Panc1 (cell line): ENCODE measurements at regions not wholly inside any gene's neighbourhood (a gene's known extent, or its start where the extent isn't known, plus 50 kb on each side); places are given as distances from the start of the nearest gene placed in this dataset.

ENCODE experiments used
- ATAC-seq: fragments of 200-7000 bp; cut with Tn5 transposase; 2 replicates; pipeline ENCODE4 v1.9.1; 2020; ENCODE audit warnings: mild to moderate bottlenecking, moderate library complexity
- BruUV-seq: library from RNA; stranded (reverse); fragments of 400-500 nt; replicated peaks from 2 replicates; lab custom pipeline; 2021; lab: Mats Ljungman, UMichigan
- CTCF ChIA-PET: fragments of 300-600 bp; sonication (Branson Sonifier 250); formaldehyde crosslinking; loops from one replicate; lab custom pipeline; 2022; ENCODE audit warnings: antibody characterized with exemption; lab: Charles Lee
- POLR2A ChIA-PET: fragments of 300-600 bp; sonication (Branson Sonifier 250); formaldehyde crosslinking; loops from one replicate; lab custom pipeline; 2022; ENCODE audit warnings: antibody characterized with exemption; lab: Charles Lee
- DNase-seq: peaks from one replicate; pipeline ENCODE4 v3.0.0-alpha.2; 2010; ENCODE audit warnings: low read depth, low spot score
- H3K27ac ChIP-seq: 2 replicates; pipeline ENCODE4 v1.5.1; 2011; ENCODE audit warnings: mild to moderate bottlenecking, low read length, inconsistent platforms
- H3K27me3 ChIP-seq: fragments of 200-500 bp; sonication (Bioruptor generic); 2 replicates; pipeline ENCODE4 v1.6.0; 2014; ENCODE audit warnings: low read length, inconsistent platforms; ENCODE audit not compliant: control insufficient read depth, insufficient read depth
- H3K36me3 ChIP-seq: fragments of 200-500 bp; sonication (Bioruptor generic); 2 replicates; pipeline ENCODE4 v1.5.1; 2014; ENCODE audit warnings: inconsistent platforms, mild to moderate bottlenecking, low read length, moderate library complexity; ENCODE audit not compliant: control insufficient read depth, insufficient read depth
- H3K4me1 ChIP-seq: 2 replicates; pipeline ENCODE4 v1.5.1; 2011; ENCODE audit warnings: inconsistent platforms, mild to moderate bottlenecking, low read length, moderate library complexity; ENCODE audit not compliant: control insufficient read depth, insufficient read depth
- H3K4me3 ChIP-seq, 2 experiments: 2 replicates each; pipeline ENCODE4 v1.5.1; 2011 to 2012; ENCODE audit warnings: low read depth in 2 of 2, low read length in 2 of 2, mild to moderate bottlenecking in 2 of 2, inconsistent platforms in 1 of 2, moderate library complexity in 1 of 2
- H3K9me3 ChIP-seq: fragments of 200-500 bp; sonication (Bioruptor generic); 2 replicates; pipeline ENCODE4 v1.5.1; 2014; ENCODE audit warnings: low read depth, mild to moderate bottlenecking, inconsistent platforms, low read length, moderate library complexity; ENCODE audit not compliant: control insufficient read depth, insufficient read depth
- CTCF ChIP-seq: fragments of 450-650 bp; IDR thresholded peaks from 2 replicates; pipeline ENCODE4 v1.5.1; 2017; ENCODE audit warnings: mild to moderate bottlenecking
- POLR2AphosphoS5 ChIP-seq: IDR thresholded peaks from 2 replicates; pipeline ENCODE4 v1.6.1; 2012; ENCODE audit warnings: mild to moderate bottlenecking, low read depth, low read length, moderate library complexity
- REST ChIP-seq, 2 experiments: IDR thresholded peaks; 2 replicates each; pipeline ENCODE4 v1.6.1; 2011 to 2012; ENCODE audit warnings: low read depth in 2 of 2, control low read depth in 1 of 2, low read length in 1 of 2, mild to moderate bottlenecking in 1 of 2, moderate library complexity in 1 of 2; ENCODE audit not compliant: insufficient read depth in 1 of 2
- SIN3A ChIP-seq: IDR thresholded peaks from 2 replicates; pipeline ENCODE4 v1.6.1; 2012; ENCODE audit warnings: low read depth, mild to moderate bottlenecking, low read length, moderate library complexity, borderline replicate concordance; ENCODE audit not compliant: insufficient read depth
- TCF7L2 ChIP-seq: IDR thresholded peaks from 2 replicates; pipeline ENCODE4 v1.6.1; 2011; ENCODE audit warnings: mild to moderate bottlenecking, low read depth, low read length, inconsistent platforms
- in situ Hi-C: cut with HindIII; loops from 2 replicates; pipeline ENCODE4 v1.10.0; 2016; ENCODE audit warnings: low sequenced_read_pairs, low pct_unique_long_range_greater_than_20kb
- intact Hi-C: fragments of 100-400 bp; cut with micrococcal nuclease; formaldehyde crosslinking; loops from one replicate; pipeline ENCODE4 v1.10.0; 2022; ENCODE audit not compliant: unreplicated experiment

GRCh38 chr3:177932346-177932745, 603.9 kb upstream of the KCNMB2 start:
- POLR2A ChIA-PET, result no interaction called here

GRCh38 chr3:177932750-177933660, 603.2 kb upstream of the KCNMB2 start:
- intact Hi-C loops, result no loop called here
- no peaks in the 10 kb centered on the region for H3K36me3 ChIP-seq
- peak overlapping the region; percentile 44; the same call in 1 of the 2 replicates for H3K27ac ChIP-seq
- H3K4me1 ChIP-seq, result no peaks in the 10 kb centered on the region; the same call in 1 of the 2 replicates
- no TSS peak for BruUV-seq
- ChIA-PET CTCF (no interaction called here), POLR2A (no interaction called here)
- in situ Hi-C loops, result no loop called here
- H3K27me3 ChIP-seq, result no peaks in the 10 kb centered on the region
- H3K4me3 ChIP-seq, result no peak overlapping the region
- H3K9me3 ChIP-seq, result no peaks in the 10 kb centered on the region
- ATAC-seq (no peak), DNase-seq (no peak)
- no peak for TF ChIP-seq POLR2AphosphoS5
- no peak for TF ChIP-seq CTCF
- no peak for TF ChIP-seq REST (IDR thresholded peaks at IDR 0.05; ENCODE audit: insufficient read depth in 1 of 2, low read depth in 2 of 2, low read length in 1 of 2)
- TF ChIP-seq SIN3A, result no peak

More at GRCh38 chr3:177932346-177932745, 603.9 kb upstream of the KCNMB2 start:
- ATAC-seq (no peak), DNase-seq (no peak)
- Histone ChIP-seq H3K27ac (peak overlapping the region; percentile 18; the same call in 1 of the 2 replicates), H3K27me3 (no peaks in the 10 kb centered on the region), H3K9me3 (no peaks in the 10 kb centered on the region), H3K4me3 (no peak overlapping the region), H3K4me1 (no peaks in the 10 kb centered on the region; the same call in 1 of the 2 replicates), H3K36me3 (no peaks in the 10 kb centered on the region)
- in situ Hi-C loops (no loop called here), intact Hi-C loops (no loop called here)
- BruUV-seq, result no TSS peak
- TF ChIP-seq TCF7L2 (no peak), CTCF (no peak), SIN3A (no peak), REST (IDR thresholded peaks at IDR 0.05; ENCODE audit: insufficient read depth in 1 of 2, low read depth in 2 of 2, low read length in 1 of 2) (no peak), POLR2AphosphoS5 (no peak)
- CTCF ChIA-PET, result no interaction called here
